Mesenchymal stem cell (in vitro differentiated cells and primary cell): ENCODE measurements at regions not wholly inside any gene's neighbourhood (a gene's known extent, or its start where the extent isn't known, plus 50 kb on each side); places are given as distances from the start of the nearest gene placed in this dataset.
A peak's percentile ranks its signal among the peaks of the same experiment; 100 is the strongest.
"Not testable (repeated sequence)": the region's sequence is repeated elsewhere in the genome, so short reads cannot be mapped to it uniquely, and the experiment has no call there.

Experiments used
- DNase-seq: peaks from one replicate; pipeline ENCODE4 v3.0.0-alpha.2; 2013
- H2AFZ ChIP-seq: one replicate; pipeline ENCODE4 v1.6.1; 2013; ENCODE audit warnings: low read depth, mild to moderate bottlenecking, control low read depth, inconsistent platforms, low read length, moderate library complexity
- H2AK5ac ChIP-seq: 2 replicates; pipeline ENCODE4 v1.6.1; 2013; ENCODE audit warnings: low read length, moderate library complexity, mild to moderate bottlenecking, inconsistent platforms; ENCODE audit not compliant: severe bottlenecking
- H2BK120ac ChIP-seq: one replicate; pipeline ENCODE4 v1.6.1; 2013; ENCODE audit warnings: low read depth, mild to moderate bottlenecking, inconsistent platforms, low read length, moderate library complexity
- H2BK12ac ChIP-seq, 2 experiments: one replicate each; pipeline ENCODE4 v1.6.1; 2013; ENCODE audit warnings: inconsistent platforms in 2 of 2, low read length in 2 of 2, mild to moderate bottlenecking in 2 of 2, moderate library complexity in 2 of 2, control low read depth in 1 of 2
- H2BK15ac ChIP-seq: one replicate; pipeline ENCODE4 v1.6.1; 2013; ENCODE audit warnings: mild to moderate bottlenecking, low read depth, inconsistent platforms; ENCODE audit not compliant: poor library complexity, severe bottlenecking
- H2BK5ac ChIP-seq: 2 replicates; pipeline ENCODE4 v1.6.1; 2013; ENCODE audit warnings: low read depth, mild to moderate bottlenecking, low read length, control low read depth, inconsistent platforms; ENCODE audit not compliant: poor library complexity, severe bottlenecking
- H3K14ac ChIP-seq, 2 experiments: one replicate each; pipeline ENCODE4 v1.6.1; 2013; ENCODE audit warnings: inconsistent platforms in 2 of 2, low read length in 2 of 2, control low read depth in 1 of 2, mild to moderate bottlenecking in 1 of 2, moderate library complexity in 1 of 2
- H3K18ac ChIP-seq, 2 experiments: one replicate each; pipeline ENCODE4 v1.6.1; 2013; ENCODE audit warnings: inconsistent platforms in 2 of 2, low read length in 2 of 2, control low read depth in 1 of 2, low read depth in 1 of 2, mild to moderate bottlenecking in 1 of 2
- H3K23ac ChIP-seq, 2 experiments: one replicate each; pipeline ENCODE4 v1.6.1; 2013; ENCODE audit warnings: inconsistent platforms in 2 of 2, low read length in 2 of 2, mild to moderate bottlenecking in 2 of 2, moderate library complexity in 2 of 2, control low read depth in 1 of 2
- H3K27ac ChIP-seq: 2 replicates; pipeline ENCODE4 v1.5.1; 2013; ENCODE audit warnings: mild to moderate bottlenecking, moderate library complexity, low read length, control low read depth, inconsistent platforms; ENCODE audit not compliant: poor library complexity, severe bottlenecking
- H3K27me3 ChIP-seq, 2 experiments: 2 replicates each; pipeline versions ENCODE4 v1.6.1 to v1.7.0; 2013; ENCODE audit warnings: low read length in 2 of 2, mild to moderate bottlenecking in 2 of 2, moderate library complexity in 2 of 2, control low read depth in 1 of 2, inconsistent platforms in 1 of 2; ENCODE audit not compliant: control insufficient read depth in 1 of 2, insufficient read depth in 1 of 2
- H3K36me3 ChIP-seq, 2 experiments: 2 replicates each; pipeline versions ENCODE4 v1.6.1 to v1.7.0; 2013; ENCODE audit warnings: low read length in 2 of 2, control low read depth in 1 of 2, inconsistent platforms in 1 of 2, low read depth in 1 of 2, mild to moderate bottlenecking in 1 of 2; ENCODE audit not compliant: insufficient read depth in 2 of 2, control insufficient read depth in 1 of 2
- H3K4ac ChIP-seq, 2 experiments: one replicate each; pipeline ENCODE4 v1.6.1; 2013; ENCODE audit warnings: inconsistent platforms in 2 of 2, low read length in 2 of 2, mild to moderate bottlenecking in 2 of 2, moderate library complexity in 2 of 2, control low read depth in 1 of 2, low read depth in 1 of 2
- H3K4me1 ChIP-seq: 2 replicates; pipeline ENCODE4 v1.6.1; 2013; ENCODE audit warnings: low read depth, low read length, control low read depth; ENCODE audit not compliant: control insufficient read depth, insufficient read depth
- H3K4me2 ChIP-seq: 2 replicates; pipeline ENCODE4 v1.6.1; 2013; ENCODE audit warnings: low read length, mild to moderate bottlenecking, inconsistent platforms; ENCODE audit not compliant: poor library complexity, severe bottlenecking
- H3K4me3 ChIP-seq, 2 experiments: 2 replicates each; pipeline versions ENCODE4 v1.5.1 to v1.7.0; 2013; ENCODE audit warnings: low read length in 2 of 2, mild to moderate bottlenecking in 2 of 2, control low read depth in 1 of 2, low read depth in 1 of 2; ENCODE audit not compliant: insufficient read depth in 1 of 2
- H3K79me1 ChIP-seq: replicated peaks from 2 replicates; pipeline ENCODE4 v1.6.1; 2013; ENCODE audit warnings: mild to moderate bottlenecking, control low read depth, low read length, inconsistent platforms; ENCODE audit not compliant: poor library complexity, severe bottlenecking
- H3K9ac ChIP-seq: 2 replicates; pipeline ENCODE4 v1.7.0; 2013; ENCODE audit warnings: mild to moderate bottlenecking, low read length, moderate library complexity
- H3K9me3 ChIP-seq: 2 replicates; pipeline ENCODE4 v1.7.0; 2013; ENCODE audit warnings: mild to moderate bottlenecking, low read length; ENCODE audit not compliant: control insufficient read depth
- H4K8ac ChIP-seq: one replicate; pipeline ENCODE4 v1.6.1; 2013; ENCODE audit warnings: inconsistent platforms, mild to moderate bottlenecking, low read length, moderate library complexity
- H4K91ac ChIP-seq: one replicate; pipeline ENCODE4 v1.6.1; 2013; ENCODE audit warnings: mild to moderate bottlenecking, low read length, inconsistent platforms
- WGBS: methylation state at CpG from one replicate; pipeline ENCODE4 v1.1.7; 2013; ENCODE audit warnings: mixed read lengths; 5-methylcytosine and 5-hydroxymethylcytosine counted together

DNA sequence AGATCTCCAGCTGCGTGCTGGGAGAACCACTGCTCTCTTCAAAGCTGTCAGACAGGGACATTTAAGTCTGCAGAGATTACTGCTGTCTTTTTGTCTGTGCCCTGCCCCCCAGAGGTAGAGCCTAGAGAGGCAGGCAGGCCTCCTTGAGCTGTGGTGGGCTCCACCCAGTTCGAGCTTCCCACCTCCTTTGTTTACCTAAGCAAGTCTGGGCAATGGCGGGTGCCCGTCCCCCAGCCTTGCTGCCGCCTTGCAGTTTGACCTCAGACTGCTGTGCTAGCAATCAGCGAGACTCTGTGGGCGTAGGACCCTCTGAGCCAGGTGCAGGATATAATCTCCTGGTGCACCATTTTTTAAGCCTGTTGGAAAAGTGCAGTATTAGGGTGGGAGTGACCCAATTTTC lies 128.6 kb downstream of the ACTR3 start:
- H3K4me1 ChIP-seq: not testable (repeated sequence)
- WGBS: 83% methylated on average over 5 of the region's 7 CpGs

DNA sequence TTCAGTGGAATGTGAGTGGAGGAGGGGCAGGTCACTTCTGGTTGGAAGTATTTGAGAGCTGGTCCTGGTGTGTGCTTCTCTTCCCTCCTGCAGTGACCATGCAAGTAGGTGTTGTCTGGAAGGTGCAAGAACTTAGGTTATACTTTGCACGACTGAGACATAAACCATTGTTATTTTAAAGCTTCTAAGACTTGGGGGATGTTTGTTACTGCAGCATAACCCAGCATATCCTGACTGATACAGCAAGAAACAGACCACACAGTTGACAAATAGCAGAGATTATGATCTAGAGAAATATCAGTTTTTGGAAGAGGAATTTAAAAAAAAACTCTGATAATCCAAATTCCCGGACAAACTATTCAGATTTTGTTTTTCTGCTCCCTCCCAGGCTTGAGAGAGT lies 130.8 kb downstream of the ACTR3 start:
- Histone ChIP-seq H3K18ac (no peak overlapping the region), H3K27me3 (peaks cover 0 to 6% of the 10 kb centered on the region in 2 experiments), H3K4ac (no peak overlapping the region), H3K79me1 (no peaks in the 10 kb centered on the region), H3K14ac (no peak overlapping the region), H3K36me3 (no peaks in the 10 kb centered on the region), H2AFZ (no peak overlapping the region), H4K91ac (no peak overlapping the region), H2BK12ac (no peak overlapping the region), H3K4me3 (no peak overlapping the region), H3K23ac (no peak overlapping the region), H3K4me2 (no peak overlapping the region), H4K8ac (no peak overlapping the region), H2BK5ac (no peak overlapping the region), H2BK15ac (no peak overlapping the region), H3K9ac (no peak overlapping the region), H2BK120ac (no peak overlapping the region), H3K27ac (no peak overlapping the region), H3K4me1 (no peaks in the 10 kb centered on the region), H3K9me3 (no peaks in the 10 kb centered on the region), H2AK5ac (no peak overlapping the region)
- WGBS: 100% methylated on average over 1 of the region's 2 CpGs
- no peak for DNase-seq

More for the DNA sequence above, 128.6 kb downstream of the ACTR3 start:
- H3K23ac ChIP-seq, H3K14ac ChIP-seq, H2AFZ ChIP-seq, DNase-seq, H2BK5ac ChIP-seq, H4K8ac ChIP-seq, H3K27ac ChIP-seq, H2BK12ac ChIP-seq, H2BK120ac ChIP-seq, H3K27me3 ChIP-seq, H3K36me3 ChIP-seq, H2BK15ac ChIP-seq, H3K4me3 ChIP-seq, H4K91ac ChIP-seq, H3K4me2 ChIP-seq, H3K9ac ChIP-seq, H2AK5ac ChIP-seq, H3K4ac ChIP-seq, H3K9me3 ChIP-seq, H3K79me1 ChIP-seq, H3K18ac ChIP-seq: not testable (repeated sequence)

DNA sequence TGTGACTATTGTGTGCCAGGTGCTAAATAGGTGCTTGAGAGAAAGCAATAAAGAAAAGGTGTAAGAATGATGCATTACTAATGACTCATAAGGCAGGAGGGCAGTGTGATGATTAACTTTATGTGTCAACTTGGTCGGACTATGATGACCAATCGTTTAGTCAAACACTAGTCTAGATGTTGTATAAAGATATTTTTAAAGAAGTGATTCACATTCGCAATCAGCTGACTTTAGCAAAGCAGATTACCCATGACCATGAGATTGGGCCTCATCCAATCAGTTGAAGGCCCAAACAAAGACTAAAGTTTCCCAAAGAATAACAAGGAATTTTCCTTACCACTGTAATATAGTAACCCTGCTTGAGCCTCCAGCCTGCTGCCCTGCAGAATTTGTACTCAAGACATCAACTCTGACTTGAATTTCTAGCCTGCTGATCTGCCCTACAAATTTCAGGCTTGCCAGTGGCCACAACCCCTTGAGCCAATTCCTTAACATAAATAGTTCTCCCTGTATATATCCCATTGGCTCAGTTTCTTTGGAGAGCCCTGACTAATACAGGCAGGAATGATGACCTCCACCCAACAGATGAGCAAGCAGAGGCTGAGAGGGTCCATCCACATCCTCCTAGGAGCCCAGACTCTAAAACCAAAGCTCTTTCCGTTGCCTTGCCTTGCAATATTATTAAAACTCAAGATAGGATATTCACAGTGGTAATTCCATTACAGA lies 132.6 kb downstream of the ACTR3 start:
- H3K4ac ChIP-seq: no peak overlapping the region
- no peak overlapping the region for H2BK120ac ChIP-seq
- H4K8ac ChIP-seq: no peak overlapping the region
- no peak overlapping the region for H3K14ac ChIP-seq
- 29% methylated on average over 3 of the region's 4 CpGs for WGBS
- H2AK5ac ChIP-seq: no peak overlapping the region
- H3K9me3 ChIP-seq: no peaks in the 10 kb centered on the region
- H3K27me3 ChIP-seq: peaks cover 0 to 6% of the 10 kb centered on the region in 2 experiments
- no peaks in the 10 kb centered on the region for H3K79me1 ChIP-seq
- no peak overlapping the region for H3K18ac ChIP-seq
- peak; percentile 64 for DNase-seq
- no peak overlapping the region for H3K23ac ChIP-seq
- no peak overlapping the region for H2AFZ ChIP-seq
- H2BK12ac ChIP-seq: no peak overlapping the region
- no peaks in the 10 kb centered on the region for H3K36me3 ChIP-seq
- H2BK15ac ChIP-seq: no peak overlapping the region
- H2BK5ac ChIP-seq: no peak overlapping the region
- H3K4me1 ChIP-seq: no peaks in the 10 kb centered on the region
- no peak overlapping the region for H4K91ac ChIP-seq
- peak overlapping the region; percentile 73 for H3K9ac ChIP-seq
- no peak overlapping the region for H3K4me2 ChIP-seq
- peak overlapping the region; percentile 70 for H3K27ac ChIP-seq
- H3K4me3 ChIP-seq: no peak overlapping the region

DNA sequence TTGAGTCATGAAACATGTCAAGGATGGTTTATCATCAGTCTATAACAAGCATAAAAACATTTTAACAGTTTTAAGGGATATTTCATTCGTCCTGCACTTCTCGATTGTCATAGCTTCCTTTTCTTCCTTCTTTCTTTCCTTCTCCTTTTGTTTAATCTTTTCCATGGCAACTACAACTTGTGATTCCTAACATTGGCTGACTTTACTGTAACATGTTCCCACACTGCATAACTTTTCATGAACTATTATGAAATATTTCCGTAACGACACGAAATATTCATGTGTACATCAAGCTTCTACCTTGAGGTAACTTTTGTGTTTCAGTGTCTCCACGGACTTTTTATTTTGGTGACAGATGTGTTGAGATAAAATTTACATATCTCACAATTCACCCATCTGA lies 134.4 kb downstream of the ACTR3 start:
- Histone ChIP-seq H4K91ac (no peak overlapping the region), H3K4me2 (no peak overlapping the region), H3K27me3 (peaks cover 0 to 6% of the 10 kb centered on the region in 2 experiments), H2BK15ac (no peak overlapping the region), H3K18ac (no peak overlapping the region), H3K4ac (no peak overlapping the region), H3K79me1 (no peaks in the 10 kb centered on the region), H3K27ac (no peak overlapping the region), H2AFZ (no peak overlapping the region), H4K8ac (no peak overlapping the region), H2BK12ac (no peak overlapping the region), H3K4me3 (no peak overlapping the region), H3K23ac (no peak overlapping the region), H2BK5ac (no peak overlapping the region), H3K14ac (no peak overlapping the region), H3K9ac (peak overlapping the region; percentile 73), H2BK120ac (no peak overlapping the region), H2AK5ac (no peak overlapping the region), H3K36me3 (no peaks in the 10 kb centered on the region), H3K4me1 (no peaks in the 10 kb centered on the region), H3K9me3 (no peaks in the 10 kb centered on the region)
- 86% methylated on average over 5 of the region's 6 CpGs for WGBS
- DNase-seq: no peak
